GM21576 (cell line): ENCODE measurements at regions not wholly inside any gene's neighbourhood (a gene's known extent, or its start where the extent isn't known, plus 50 kb on each side); places are given as distances from the start of the nearest gene placed in this dataset.

Experiments used
- ATAC-seq: cut with Tn5 transposase; IDR thresholded peaks from one replicate; pipeline ENCODE4 v1.9.1; 2021; ENCODE audit warnings: mild to moderate bottlenecking, moderate library complexity; ENCODE audit not compliant: unreplicated experiment

DNA sequence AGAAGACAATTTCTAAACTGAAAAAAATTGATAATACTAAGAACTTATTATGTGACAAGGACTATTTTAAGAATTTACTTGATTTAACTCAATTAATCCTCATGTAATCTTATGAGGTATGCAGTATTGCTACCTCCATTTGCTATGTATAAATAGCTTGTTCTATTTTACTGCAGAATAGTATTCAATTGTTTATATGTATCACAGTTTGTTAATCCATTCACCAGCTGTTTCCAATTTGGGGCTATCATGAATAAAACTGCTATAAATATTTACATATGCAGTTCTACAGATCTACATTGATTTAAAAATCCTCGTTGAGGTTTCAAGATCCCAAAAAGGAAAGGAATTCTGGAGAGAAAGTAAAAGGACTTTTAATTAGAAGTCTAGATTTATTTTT is 54.8 kb upstream of the DOCK10 start:
- ATAC-seq: no peak
